Naive thymus-derived CD4-positive, alpha-beta T cell (primary cell): ENCODE measurements at regions not wholly inside any gene's neighbourhood (a gene's known extent, or its start where the extent isn't known, plus 50 kb on each side); places are given as distances from the start of the nearest gene placed in this dataset.
A peak's percentile ranks its signal among the peaks of the same experiment; 100 is the strongest.

Experiments used
- ATAC-seq: fragments of 150-1000 bp; cut with Tn5 transposase; 2 replicates; pipeline ENCODE4 v1.10.0; 2021; ENCODE audit warnings: mild to moderate bottlenecking, moderate library complexity
- CTCF ChIA-PET: fragments of 350-600 bp; sonication (Branson Sonifier 250); formaldehyde crosslinking; loops from one replicate; lab custom pipeline; 2021; ENCODE audit warnings: antibody characterized with exemption; lab: Charles Lee
- POLR2A ChIA-PET: fragments of 350-600 bp; sonication (Branson Sonifier 250); formaldehyde crosslinking; loops from one replicate; lab custom pipeline; 2021; ENCODE audit warnings: antibody characterized with exemption, inconsistent platforms; lab: Charles Lee
- DNase-seq, 9 donors: peaks; one replicate each; pipeline versions ENCODE4 v3.0.0 to v3.0.0-alpha.2; 2020 to 2022; ENCODE audit warnings: mixed read lengths in 1 of 9
- H3K27ac ChIP-seq: one replicate; pipeline ENCODE4 v1.7.0; 2013; ENCODE audit warnings: mild to moderate bottlenecking, low read depth, low read length, moderate library complexity
- H3K27me3 ChIP-seq, 2 donors: one replicate each; pipeline ENCODE4 v1.7.0; 2013; ENCODE audit warnings: low read length in 2 of 2, mild to moderate bottlenecking in 2 of 2, moderate library complexity in 2 of 2; ENCODE audit not compliant: control insufficient read depth in 2 of 2, insufficient read depth in 2 of 2
- H3K36me3 ChIP-seq, 3 experiments: 1 replicate in 2 of 3; 2 replicates in 1 of 3; pipeline ENCODE4 v1.7.0; 2013; ENCODE audit warnings: low read length in 3 of 3, mild to moderate bottlenecking in 3 of 3, moderate library complexity in 1 of 3; ENCODE audit not compliant: insufficient read depth in 3 of 3, control insufficient read depth in 2 of 3
- H3K4me1 ChIP-seq, 2 donors: one replicate each; pipeline ENCODE4 v1.7.0; 2013; ENCODE audit warnings: low read length in 2 of 2, mild to moderate bottlenecking in 2 of 2, moderate library complexity in 1 of 2; ENCODE audit not compliant: control insufficient read depth in 2 of 2, insufficient read depth in 2 of 2
- H3K4me3 ChIP-seq: 2 replicates; pipeline ENCODE4 v1.7.0; 2013; ENCODE audit warnings: mild to moderate bottlenecking, low read length
- H3K9me3 ChIP-seq, 3 experiments: 1 replicate in 2 of 3; 2 replicates in 1 of 3; pipeline ENCODE4 v1.7.0; 2013; ENCODE audit warnings: low read length in 3 of 3; ENCODE audit not compliant: control insufficient read depth in 2 of 3
- H3K27ac Mint-ChIP-seq, 9 donors: one replicate each; pipeline ENCODE4 v1.8.0; 2020 to 2022; ENCODE audit warnings: mixed read lengths in 9 of 9, mild to moderate bottlenecking in 8 of 9, moderate library complexity in 5 of 9, inconsistent platforms in 2 of 9
- H3K27me3 Mint-ChIP-seq, 5 donors: one replicate each; pipeline ENCODE4 v1.8.0; 2021 to 2022; ENCODE audit warnings: mixed read lengths in 5 of 5, mild to moderate bottlenecking in 1 of 5
- H3K36me3 Mint-ChIP-seq, 5 donors: one replicate each; pipeline ENCODE4 v1.8.0; 2020 to 2022; ENCODE audit warnings: mixed read lengths in 5 of 5, mild to moderate bottlenecking in 3 of 5, inconsistent platforms in 1 of 5
- H3K4me1 Mint-ChIP-seq, 7 donors: one replicate each; pipeline ENCODE4 v1.8.0; 2020 to 2022; ENCODE audit warnings: mixed read lengths in 7 of 7, mild to moderate bottlenecking in 3 of 7, inconsistent platforms in 1 of 7
- H3K4me3 Mint-ChIP-seq, 10 donors: one replicate each; pipeline ENCODE4 v1.8.0; 2020 to 2022; ENCODE audit warnings: mild to moderate bottlenecking in 10 of 10, mixed read lengths in 10 of 10, moderate library complexity in 6 of 10, inconsistent platforms in 2 of 10
- H3K9me3 Mint-ChIP-seq, 11 donors: one replicate each; pipeline ENCODE4 v1.8.0; 2020 to 2022; ENCODE audit warnings: mixed read lengths in 11 of 11, mild to moderate bottlenecking in 4 of 11, inconsistent platforms in 1 of 11, moderate library complexity in 1 of 11
- intact Hi-C, 2 donors: fragments of 100-400 bp; cut with micrococcal nuclease; formaldehyde crosslinking; loops; one replicate each; pipeline ENCODE4 v1.15.1; 2023

GRCh38 chr2:168345601-168346000, 98.2 kb upstream of the STK39 start:
- H3K4me3 ChIP-seq, result no peak overlapping the region
- no peak overlapping the region for H3K27ac Mint-ChIP-seq
- intact Hi-C loops, result loop anchor here in 1 of 2 donors (5.0 kb wide), 2 partner anchors 237 to 282 kb away; no protein-coding TSS in a partner anchor
- no peaks in the 10 kb centered on the region for H3K4me1 ChIP-seq
- H3K27me3 ChIP-seq, result no peaks in the 10 kb centered on the region
- POLR2A ChIA-PET, result interaction anchor here (0.7 kb wide), 1 partner anchor 137 kb away, joined by 5 read pairs; no protein-coding TSS in a partner anchor
- ATAC-seq, result no peak
- no peaks in the 10 kb centered on the region for H3K9me3 Mint-ChIP-seq
- no peak for DNase-seq
- H3K9me3 ChIP-seq, result no peaks in the 10 kb centered on the region
- no peak overlapping the region for H3K4me3 Mint-ChIP-seq
- no peaks in the 10 kb centered on the region for H3K36me3 ChIP-seq
- H3K36me3 Mint-ChIP-seq, result no peaks in the 10 kb centered on the region
- CTCF ChIA-PET, result interaction anchor here (0.7 to 4.9 kb wide), 5 partner anchors 10 to 572 kb away, joined by 3 to 34 read pairs (median 3); no protein-coding TSS in a partner anchor
- peaks cover 2 to 9% (median 8%) of the 10 kb centered on the region in 7 donors for H3K4me1 Mint-ChIP-seq
- H3K27me3 Mint-ChIP-seq, result peaks cover 0 to 30% (median 0%) of the 10 kb centered on the region in 5 donors
- no peak overlapping the region for H3K27ac ChIP-seq

GRCh38 chr2:168346725-168347477, 99.5 kb upstream of the STK39 start:
- ChIA-PET POLR2A (interaction anchor here (1.0 to 1.2 kb wide), 2 partner anchors 402 to 412 kb away, joined by 3 read pairs; no protein-coding TSS in a partner anchor), CTCF (interaction anchor here (0.7 to 4.9 kb wide), 29 partner anchors 9 to 576 kb away, joined by 3 to 34 read pairs (median 3); partner anchors contain the start of gene CERS6)
- Histone ChIP-seq H3K36me3 (no peaks in the 10 kb centered on the region), H3K9me3 (no peaks in the 10 kb centered on the region), H3K4me3 (peak overlapping the region; percentile 43), H3K4me1 (no peaks in the 10 kb centered on the region), H3K27ac (no peak overlapping the region), H3K27me3 (no peaks in the 10 kb centered on the region)
- intact Hi-C loops, result loop anchor here (1.0 to 5.0 kb wide), 12 partner anchors 86 to 573 kb away; partner anchors contain the start of gene CERS6 (in 2 of the 2)
- Mint-ChIP-seq H3K4me3 (peak overlapping the region; percentile 80 to 96 (median 88)), H3K36me3 (no peaks in the 10 kb centered on the region), H3K27ac (peak overlapping the region in 7 of 9 donors; percentile 11 to 89 (median 71)), H3K9me3 (no peaks in the 10 kb centered on the region), H3K4me1 (peaks cover 2 to 9% (median 8%) of the 10 kb centered on the region in 7 donors), H3K27me3 (peaks cover 0 to 36% (median 0%) of the 10 kb centered on the region in 5 donors)
- ATAC-seq (peak; percentile 89), DNase-seq (peak; percentile 36 to 76 (median 64))

- peaks cover 0 to 41% (median 0%) of the 10 kb centered on the region in 5 donors for H3K27me3 Mint-ChIP-seq
- no peak overlapping the region for H3K27ac Mint-ChIP-seq
- H3K9me3 Mint-ChIP-seq, result peaks cover 0 to 3% (median 0%) of the 10 kb centered on the region in 11 donors
- H3K4me1 Mint-ChIP-seq, result peaks cover 4 to 9% (median 8%) of the 10 kb centered on the region in 7 donors
- ChIA-PET CTCF (interaction anchor here (0.6 to 4.9 kb wide), 9 partner anchors 11 to 573 kb away, joined by 3 to 27 read pairs (median 7); no protein-coding TSS in a partner anchor), POLR2A (interaction anchor here (1.0 kb wide), 1 partner anchor 411 kb away, joined by 3 read pairs; no protein-coding TSS in a partner anchor)
- ATAC-seq (no peak), DNase-seq (no peak)
- no peak overlapping the region for H3K4me3 Mint-ChIP-seq
- no peak overlapping the region for H3K27ac ChIP-seq
- H3K4me1 ChIP-seq, result no peaks in the 10 kb centered on the region
- H3K27me3 ChIP-seq, result no peaks in the 10 kb centered on the region
- no peaks in the 10 kb centered on the region for H3K9me3 ChIP-seq
- intact Hi-C loops, result loop anchor here in 1 of 2 donors (5.0 kb wide), 2 partner anchors 234 to 279 kb away; no protein-coding TSS in a partner anchor
- H3K36me3 Mint-ChIP-seq, result peaks cover 0 to 1% (median 0%) of the 10 kb centered on the region in 5 donors
- no peak overlapping the region for H3K4me3 ChIP-seq
- no peaks in the 10 kb centered on the region for H3K36me3 ChIP-seq
Observed at GRCh38 chr2:168348076-168348475, 100.7 kb upstream of the STK39 start.

GRCh38 chr2:168350380-168350779, 103.0 kb upstream of the STK39 start:
- Mint-ChIP-seq H3K4me1 (peaks cover 15 to 25% (median 20%) of the 10 kb centered on the region in 7 donors), H3K27me3 (peaks cover 0 to 39% (median 0%) of the 10 kb centered on the region in 5 donors), H3K27ac (no peak overlapping the region), H3K4me3 (no peak overlapping the region), H3K36me3 (peaks cover 0 to 4% (median 0%) of the 10 kb centered on the region in 5 donors), H3K9me3 (peaks cover 0 to 7% (median 1%) of the 10 kb centered on the region in 11 donors)
- DNase-seq, result no peak
- no peaks in the 10 kb centered on the region for H3K27me3 ChIP-seq
- ChIA-PET POLR2A (no interaction called here), CTCF (interaction anchor here (0.6 to 1.0 kb wide), 2 partner anchors 409 to 569 kb away, joined by 3 read pairs; no protein-coding TSS in a partner anchor)
- no peaks in the 10 kb centered on the region for H3K36me3 ChIP-seq
- no peak for ATAC-seq
- peaks cover 0 to 7% of the 10 kb centered on the region in 2 donors for H3K4me1 ChIP-seq
- H3K4me3 ChIP-seq, result no peak overlapping the region
- no peaks in the 10 kb centered on the region for H3K9me3 ChIP-seq
- intact Hi-C loops, result no loop called here
- H3K27ac ChIP-seq, result no peak overlapping the region

GRCh38 chr2:168353251-168353650, 102.8 kb upstream of the CERS6 start:
- Mint-ChIP-seq H3K4me1 (peaks cover 18 to 37% (median 31%) of the 10 kb centered on the region in 7 donors), H3K36me3 (peaks cover 0 to 5% (median 0%) of the 10 kb centered on the region in 5 donors), H3K27ac (peak overlapping the region in 1 of 9 donors; percentile 25), H3K9me3 (peaks cover 0 to 7% (median 1%) of the 10 kb centered on the region in 11 donors), H3K27me3 (peaks cover 0 to 37% (median 0%) of the 10 kb centered on the region in 5 donors), H3K4me3 (no peak overlapping the region)
- H3K4me1 ChIP-seq, result peaks cover 0 to 11% of the 10 kb centered on the region in 2 donors
- ATAC-seq (no peak), DNase-seq (no peak)
- no peaks in the 10 kb centered on the region for H3K9me3 ChIP-seq
- ChIA-PET POLR2A (no interaction called here), CTCF (interaction anchor here (0.7 kb wide), 1 partner anchor 524 kb away, joined by 3 read pairs; no protein-coding TSS in a partner anchor)
- intact Hi-C loops, result no loop called here
- no peak overlapping the region for H3K27ac ChIP-seq
- no peaks in the 10 kb centered on the region for H3K36me3 ChIP-seq
- no peaks in the 10 kb centered on the region for H3K27me3 ChIP-seq
- no peak overlapping the region for H3K4me3 ChIP-seq

GRCh38 chr2:168354499-168354898, 101.6 kb upstream of the CERS6 start:
- peak in 6 of 9 donors; percentile 20 to 38 (median 29) for DNase-seq
- ChIA-PET POLR2A (interaction anchor here (0.8 kb wide), 1 partner anchor 114 kb away, joined by 3 read pairs; no protein-coding TSS in a partner anchor), CTCF (no interaction called here)
- H3K4me1 Mint-ChIP-seq, result peaks cover 18 to 48% (median 37%) of the 10 kb centered on the region in 7 donors
- peaks cover 0 to 30% (median 0%) of the 10 kb centered on the region in 5 donors for H3K27me3 Mint-ChIP-seq
- peaks cover 0 to 7% (median 1%) of the 10 kb centered on the region in 11 donors for H3K9me3 Mint-ChIP-seq
- H3K4me3 Mint-ChIP-seq, result peak overlapping the region in 7 of 10 donors; percentile 9 to 70 (median 16)
- ATAC-seq, result peak; percentile 73
- peak overlapping the region in 4 of 9 donors; percentile 7 to 66 (median 19) for H3K27ac Mint-ChIP-seq
- peaks cover 0 to 5% (median 0%) of the 10 kb centered on the region in 5 donors for H3K36me3 Mint-ChIP-seq
- Histone ChIP-seq H3K36me3 (no peaks in the 10 kb centered on the region), H3K4me1 (peaks cover 0 to 15% of the 10 kb centered on the region in 2 donors), H3K27ac (no peak overlapping the region), H3K9me3 (no peaks in the 10 kb centered on the region), H3K4me3 (no peak overlapping the region), H3K27me3 (no peaks in the 10 kb centered on the region)
- intact Hi-C loops, result loop anchor here in 1 of 2 donors (2.0 kb wide), 1 partner anchor 136 kb away; no protein-coding TSS in a partner anchor
